B cell (primary cell): ENCODE measurements at regions not wholly inside any gene's neighbourhood (a gene's known extent, or its start where the extent isn't known, plus 50 kb on each side); places are given as distances from the start of the nearest gene placed in this dataset.

ENCODE experiments used
- CTCF ChIP-seq: fragments of 200-600 bp; IDR thresholded peaks from one replicate; pipeline ENCODE4 v1.8.0; 2022; ENCODE audit warnings: antibody characterized with exemption, mild to moderate bottlenecking
- EZH2 ChIP-seq: IDR thresholded peaks from 2 replicates; pipeline ENCODE4 v1.6.1; 2012; ENCODE audit warnings: borderline replicate concordance, low read depth, mild to moderate bottlenecking, moderate library complexity, low read length; ENCODE audit not compliant: insufficient read depth, poor library complexity, severe bottlenecking

GRCh38 chr17:21474815-21475214 lies 98.7 kb downstream of the KCNJ12 start:
- TF ChIP-seq CTCF (no peak), EZH2 (no peak)
